ENCODE measurements at regions not wholly inside any gene's neighbourhood (a gene's known extent, or its start where the extent isn't known, plus 50 kb on each side); places are given as distances from the start of the nearest gene placed in this dataset.
"Not testable (repeated sequence)": the region's sequence is repeated elsewhere in the genome, so short reads cannot be mapped to it uniquely, and the experiment has no call there.

- no peak for DNase-seq
Observed at GRCh38 chr4:131411393-131411792, 1737.7 kb upstream of the PCDH10 start.

- no peak for DNase-seq
Observed at GRCh38 chr4:131419147-131419546, 1729.9 kb upstream of the PCDH10 start.

GRCh38 chr4:131426023-131426758 is 1722.9 kb upstream of the PCDH10 start:
- no peak for DNase-seq

GRCh38 chr4:131427000-131427399 is 1722.1 kb upstream of the PCDH10 start:
- DNase-seq, result no peak

GRCh38 chr4:131430302-131430701 is 1718.8 kb upstream of the PCDH10 start:
- DNase-seq, result no peak

- DNase-seq, result no peak
Observed at GRCh38 chr4:131441004-131441688, 1707.9 kb upstream of the PCDH10 start.

GRCh38 chr4:131447883-131448282 is 1701.2 kb upstream of the PCDH10 start:
- DNase-seq, result no peak

- DNase-seq, result no peak
Observed at GRCh38 chr4:131450572-131451209, 1698.4 kb upstream of the PCDH10 start.

GRCh38 chr4:131459430-131460101 is 1689.5 kb upstream of the PCDH10 start:
- DNase-seq, result no peak

- DNase-seq, result no peak
Observed at GRCh38 chr4:131470360-131470759, 1678.7 kb upstream of the PCDH10 start.

- no peak for DNase-seq
Observed at GRCh38 chr4:131488772-131489171, 1660.3 kb upstream of the PCDH10 start.

GRCh38 chr4:131496211-131496610 is 1652.9 kb upstream of the PCDH10 start:
- DNase-seq, result not testable (repeated sequence)

GRCh38 chr4:131499141-131499873 is 1649.8 kb upstream of the PCDH10 start:
- peak; percentile 27 for DNase-seq

- DNase-seq, result no peak
Observed at GRCh38 chr4:131509521-131509920, 1639.6 kb upstream of the PCDH10 start.

- DNase-seq, result no peak
Observed at GRCh38 chr4:131526686-131527085, 1622.4 kb upstream of the PCDH10 start.

GRCh38 chr4:131531087-131531486 is 1618.0 kb upstream of the PCDH10 start:
- no peak for DNase-seq

- no peak for DNase-seq
Observed at GRCh38 chr4:131534944-131535645, 1614.0 kb upstream of the PCDH10 start.

- DNase-seq, result no peak
Observed at GRCh38 chr4:131540256-131540655, 1608.8 kb upstream of the PCDH10 start.

- no peak for DNase-seq
Observed at GRCh38 chr4:131547506-131547981, 1601.5 kb upstream of the PCDH10 start.

- no peak for DNase-seq
Observed at GRCh38 chr4:131551306-131551705, 1597.8 kb upstream of the PCDH10 start.

GRCh38 chr4:131566026-131566425 is 1583.1 kb upstream of the PCDH10 start:
- no peak for DNase-seq

GRCh38 chr4:131584587-131584986 is 1564.5 kb upstream of the PCDH10 start:
- no peak for DNase-seq
